ENCODE measurements at regions not wholly inside any gene's neighbourhood (a gene's known extent, or its start where the extent isn't known, plus 50 kb on each side); places are given as distances from the start of the nearest gene placed in this dataset.

DNA sequence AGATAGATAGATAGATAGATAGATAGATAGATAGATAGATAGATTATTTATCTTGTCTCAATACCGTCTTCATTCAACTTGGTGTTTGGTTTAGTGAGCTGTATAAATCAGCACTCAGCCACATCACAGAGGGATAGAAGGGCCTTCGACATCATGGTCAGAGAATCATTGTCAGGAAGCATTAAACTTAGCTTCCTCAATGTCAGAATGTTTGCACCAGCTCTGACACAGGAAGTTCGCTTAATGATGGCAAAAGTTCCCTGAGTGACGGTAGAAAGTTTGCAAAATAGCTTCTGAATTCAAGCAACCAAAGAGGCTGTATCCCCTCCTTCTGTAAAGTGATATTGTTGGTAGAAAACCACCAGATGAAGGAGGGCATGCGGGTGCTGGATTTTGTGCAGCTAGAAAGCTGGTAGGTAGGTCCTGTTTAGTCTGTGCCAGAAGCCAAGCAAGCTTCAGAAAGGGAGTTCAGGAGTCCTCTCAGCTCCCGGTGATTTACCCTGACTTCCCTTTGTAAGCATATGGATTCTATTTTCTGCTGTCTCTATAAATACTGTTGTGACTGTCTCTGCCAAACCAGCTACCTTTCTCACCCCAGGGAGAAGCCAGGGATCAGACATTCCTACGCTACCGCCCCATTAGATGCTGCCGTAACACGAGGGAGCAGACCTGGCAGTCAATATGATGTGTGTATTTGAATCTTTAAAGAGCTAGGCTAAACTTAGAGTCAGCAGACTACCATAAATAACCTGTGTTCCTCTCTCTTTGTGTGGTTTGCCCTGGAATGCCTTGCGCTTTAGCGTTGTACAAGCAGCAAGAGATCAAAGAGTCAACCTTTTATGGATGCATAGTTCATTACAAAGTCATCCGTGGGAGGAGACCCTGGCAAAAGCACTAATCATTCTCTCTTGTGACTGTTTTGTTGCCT is 200.5 kb upstream of the KIAA1217 start:
- TF ChIP-seq CTCF (conservative IDR thresholded peaks at IDR 0.05; ENCODE audit: low read length) (no peak), EZH2phosphoT487 (IDR thresholded peaks at IDR 0.05; ENCODE audit: borderline replicate concordance, low read depth, low read length) (no peak)

Measured in OCI-LY7 (cell line).